Astrocyte (in vitro differentiated cells and primary cell): ENCODE measurements at regions not wholly inside any gene's neighbourhood (a gene's known extent, or its start where the extent isn't known, plus 50 kb on each side); places are given as distances from the start of the nearest gene placed in this dataset.

ENCODE experiments used
- DNase-seq: peaks from one replicate; pipeline ENCODE4 v3.0.0-alpha.2; 2010; ENCODE audit warnings: low read depth
- FAIRE-seq: peaks from 2 replicates; lab custom pipeline; 2011; peaks lifted over from hg19 to GRCh38; lab: Jason Lieb, UNC
- H2AFZ ChIP-seq: 2 replicates; pipeline ENCODE4 v1.6.0; 2012; ENCODE audit warnings: low read depth, low read length, inconsistent platforms
- H3K27ac ChIP-seq: 2 replicates; pipeline ENCODE4 v1.5.1; 2011; ENCODE audit warnings: low read depth, low read length, inconsistent platforms
- H3K27me3 ChIP-seq: 2 replicates; pipeline ENCODE4 v1.6.0; 2011; ENCODE audit warnings: low read length, inconsistent platforms; ENCODE audit not compliant: insufficient read depth
- H3K36me3 ChIP-seq: 2 replicates; pipeline ENCODE4 v1.5.1; 2011; ENCODE audit warnings: low read length, inconsistent platforms; ENCODE audit not compliant: insufficient read depth
- H3K4me1 ChIP-seq: 2 replicates; pipeline ENCODE4 v1.5.1; 2011; ENCODE audit warnings: low read length, inconsistent platforms; ENCODE audit not compliant: insufficient read depth
- H3K4me2 ChIP-seq: 2 replicates; pipeline ENCODE4 v1.6.0; 2012; ENCODE audit warnings: low read length, inconsistent platforms
- H3K4me3 ChIP-seq: 2 replicates; pipeline ENCODE4 v1.5.1; 2011; ENCODE audit warnings: low read depth, mild to moderate bottlenecking, low read length, inconsistent platforms; ENCODE audit not compliant: insufficient read depth
- H3K79me2 ChIP-seq: 2 replicates; pipeline ENCODE4 v1.6.0; 2012; ENCODE audit warnings: mild to moderate bottlenecking, low read length, inconsistent platforms; ENCODE audit not compliant: insufficient read depth
- H3K9ac ChIP-seq: 2 replicates; pipeline ENCODE4 v1.6.0; 2012; ENCODE audit warnings: mild to moderate bottlenecking, low read length, inconsistent platforms
- H3K9me3 ChIP-seq: 2 replicates; pipeline ENCODE4 v1.5.1; 2012; ENCODE audit warnings: low read depth, mild to moderate bottlenecking, low read length, inconsistent platforms; ENCODE audit not compliant: insufficient read depth
- H4K20me1 ChIP-seq: 2 replicates; pipeline ENCODE4 v1.6.0; 2012; ENCODE audit warnings: low read length, inconsistent platforms; ENCODE audit not compliant: insufficient read depth
- H3K27ac Mint-ChIP-seq: one replicate; pipeline ENCODE4 v1.8.0; 2021; ENCODE audit warnings: mild to moderate bottlenecking, mixed read lengths; ENCODE audit not compliant: unreplicated experiment
- H3K27me3 Mint-ChIP-seq: one replicate; pipeline ENCODE4 v1.8.0; 2021; ENCODE audit warnings: low read depth, mixed read lengths; ENCODE audit not compliant: unreplicated experiment
- H3K36me3 Mint-ChIP-seq: one replicate; pipeline ENCODE4 v1.8.0; 2021; ENCODE audit warnings: low read depth, mixed read lengths; ENCODE audit not compliant: unreplicated experiment
- H3K4me1 Mint-ChIP-seq: one replicate; pipeline ENCODE4 v1.8.0; 2021; ENCODE audit warnings: low read depth, mixed read lengths; ENCODE audit not compliant: unreplicated experiment
- H3K4me3 Mint-ChIP-seq: one replicate; pipeline ENCODE4 v1.8.0; 2021; ENCODE audit warnings: mild to moderate bottlenecking, moderate library complexity, mixed read lengths; ENCODE audit not compliant: unreplicated experiment
- H3K9me3 Mint-ChIP-seq: one replicate; pipeline ENCODE4 v1.8.0; 2021; ENCODE audit warnings: mild to moderate bottlenecking, mixed read lengths; ENCODE audit not compliant: unreplicated experiment
- CTCF ChIP-seq: IDR thresholded peaks from 2 replicates; pipeline ENCODE4 v1.5.1; 2011; ENCODE audit warnings: low read depth, mild to moderate bottlenecking, inconsistent platforms, low read length, moderate library complexity; ENCODE audit not compliant: insufficient read depth
- EZH2 ChIP-seq: IDR thresholded peaks from 2 replicates; pipeline ENCODE4 v1.6.1; 2012; ENCODE audit warnings: mild to moderate bottlenecking, low read length, inconsistent platforms; ENCODE audit not compliant: insufficient read depth

DNA sequence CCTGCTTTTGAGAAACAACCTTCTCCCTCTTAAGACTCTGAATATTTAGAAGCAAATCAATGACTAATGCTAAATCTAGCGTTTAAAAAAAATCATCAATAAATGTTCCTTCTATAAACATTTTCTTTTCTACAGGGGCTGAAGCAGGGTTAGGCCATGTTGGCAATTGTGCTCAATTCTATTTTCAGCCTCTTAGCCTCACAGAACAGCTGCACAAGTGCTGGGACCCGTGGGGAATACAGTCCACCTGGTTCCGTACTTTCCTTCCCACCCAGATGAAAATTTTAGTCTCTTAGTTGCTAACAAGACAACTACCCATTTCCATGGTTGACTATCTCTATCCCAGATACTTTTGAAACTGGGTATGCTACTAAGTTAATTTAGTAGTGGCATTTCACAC is 138.6 kb downstream of the RPS12 start:
- H3K9me3 Mint-ChIP-seq = no peaks in the 10 kb centered on the region
- H3K4me2 ChIP-seq = no peak overlapping the region
- no peak for TF ChIP-seq CTCF
- no peak for TF ChIP-seq EZH2

DNA sequence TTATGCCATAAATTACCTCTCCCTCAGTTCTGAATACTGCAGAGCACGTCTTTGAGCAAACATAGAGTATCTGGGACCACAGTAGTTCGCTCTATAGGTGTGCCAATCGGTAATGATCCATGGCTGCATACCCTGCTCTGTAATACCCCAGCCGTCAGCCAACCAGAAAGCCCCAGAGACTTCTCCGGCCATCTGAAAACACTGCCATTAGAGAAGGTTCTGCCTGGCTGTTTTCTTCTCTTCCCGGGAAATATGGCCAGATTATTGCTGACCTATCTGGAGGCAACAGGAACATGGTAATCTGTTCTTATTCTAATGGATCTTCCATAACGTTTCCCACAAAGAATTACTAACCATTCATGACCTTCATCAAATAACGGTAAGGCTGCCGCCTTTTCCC is 139.9 kb downstream of the RPS12 start:
- Histone ChIP-seq H3K27ac (no peak overlapping the region), H3K9me3 (no peaks in the 10 kb centered on the region), H3K9ac (no peak overlapping the region), H3K27me3 (peaks cover 2% of the 10 kb centered on the region), H2AFZ (no peak overlapping the region), H3K4me2 (no peak overlapping the region), H3K79me2 (no peaks in the 10 kb centered on the region), H3K4me1 (no peaks in the 10 kb centered on the region), H3K36me3 (no peaks in the 10 kb centered on the region), H4K20me1 (no peaks in the 10 kb centered on the region), H3K4me3 (no peak overlapping the region)
- no peak for DNase-seq
- Mint-ChIP-seq H3K27ac (no peak overlapping the region), H3K36me3 (no peaks in the 10 kb centered on the region), H3K4me3 (no peak overlapping the region), H3K9me3 (no peaks in the 10 kb centered on the region), H3K27me3 (peaks cover 2% of the 10 kb centered on the region), H3K4me1 (no peaks in the 10 kb centered on the region)
- no peak for FAIRE-seq
- no peak for TF ChIP-seq CTCF
- no peak for TF ChIP-seq EZH2

More for the DNA sequence above, 138.6 kb downstream of the RPS12 start:
- peaks cover 2% of the 10 kb centered on the region for H3K27me3 ChIP-seq
- H3K9ac ChIP-seq = no peak overlapping the region
- Mint-ChIP-seq H3K4me1 (no peaks in the 10 kb centered on the region), H3K27ac (no peak overlapping the region), H3K27me3 (no peaks in the 10 kb centered on the region), H3K4me3 (no peak overlapping the region), H3K36me3 (no peaks in the 10 kb centered on the region)
- no peaks in the 10 kb centered on the region for H3K36me3 ChIP-seq
- no peak for FAIRE-seq
- H4K20me1 ChIP-seq = no peaks in the 10 kb centered on the region
- DNase-seq = no peak
- no peak overlapping the region for H3K27ac ChIP-seq
- H3K4me3 ChIP-seq = no peak overlapping the region
- H2AFZ ChIP-seq = no peak overlapping the region
- H3K4me1 ChIP-seq = no peaks in the 10 kb centered on the region
- no peaks in the 10 kb centered on the region for H3K9me3 ChIP-seq
- no peaks in the 10 kb centered on the region for H3K79me2 ChIP-seq

DNA sequence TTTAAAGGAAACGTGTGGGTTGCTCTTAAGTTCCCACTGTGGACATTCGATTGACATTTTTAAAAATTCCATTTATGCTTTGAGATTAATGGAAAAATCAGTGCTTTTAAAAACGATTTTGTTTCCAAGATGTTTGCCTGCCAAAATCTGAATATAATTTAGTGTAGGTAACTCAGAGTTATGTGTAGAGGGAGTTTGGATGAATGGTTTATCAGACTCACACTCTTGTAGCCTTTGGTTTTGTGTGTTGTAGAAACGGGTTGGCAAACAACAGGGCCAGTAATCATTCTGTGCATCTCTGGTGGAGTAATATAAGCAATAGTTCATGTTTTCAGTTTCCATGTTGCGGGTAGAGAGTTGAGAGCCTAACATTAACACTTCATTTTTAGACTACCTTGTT is 140.6 kb downstream of the RPS12 start:
- H3K4me1 ChIP-seq = no peaks in the 10 kb centered on the region
- Mint-ChIP-seq H3K4me1 (no peaks in the 10 kb centered on the region), H3K27ac (no peak overlapping the region), H3K9me3 (no peaks in the 10 kb centered on the region), H3K4me3 (no peak overlapping the region), H3K27me3 (peaks cover 2% of the 10 kb centered on the region), H3K36me3 (no peaks in the 10 kb centered on the region)
- no peak overlapping the region for H3K4me2 ChIP-seq
- H3K9ac ChIP-seq = no peak overlapping the region
- DNase-seq (no peak), FAIRE-seq (no peak)
- no peak overlapping the region for H3K27ac ChIP-seq
- no peak overlapping the region for H2AFZ ChIP-seq
- no peaks in the 10 kb centered on the region for H3K9me3 ChIP-seq
- peaks cover 2% of the 10 kb centered on the region for H3K27me3 ChIP-seq
- TF ChIP-seq CTCF (no peak), EZH2 (no peak)
- H3K79me2 ChIP-seq = no peaks in the 10 kb centered on the region
- H4K20me1 ChIP-seq = no peaks in the 10 kb centered on the region
- no peaks in the 10 kb centered on the region for H3K36me3 ChIP-seq
- no peak overlapping the region for H3K4me3 ChIP-seq
